ENCODE measurements at regions not wholly inside any gene's neighbourhood (a gene's known extent, or its start where the extent isn't known, plus 50 kb on each side); places are given as distances from the start of the nearest gene placed in this dataset.

- Histone ChIP-seq H3K27me3 (no peaks in the 10 kb centered on the region), H3K4me3 (replicated peaks in 1 of 3) (no peak overlapping the region), H3K9me3 (no peaks in the 10 kb centered on the region), H3K4me1 (no peaks in the 10 kb centered on the region), H3K27ac (no peak overlapping the region), H3K36me3 (no peaks in the 10 kb centered on the region)
- intact Hi-C loops (cut with DNase I): no loop called here
- no peak for DNase-seq
- WGBS, 2 donors: 22 to 28% methylated on average over 1 of the region's 1 CpG
- TF ChIP-seq POLR2A (IDR thresholded peaks at IDR 0.05) (no peak), CTCF (IDR thresholded peaks at IDR 0.05) (no peak)
Measured at GRCh38 chr9:99425923-99426842, 204.1 kb downstream of the SEC61B start.

- intact Hi-C loops (cut with DNase I): no loop called here
- DNase-seq: no peak
Measured at GRCh38 chr9:99427260-99427659, 205.2 kb downstream of the SEC61B start.

GRCh38 chr9:99430301-99430700 is 208.2 kb downstream of the SEC61B start:
- Histone ChIP-seq H3K4me3 (replicated peaks in 1 of 3) (no peak overlapping the region), H3K27me3 (no peaks in the 10 kb centered on the region), H3K4me1 (peaks cover 0 to 8% of the 10 kb centered on the region in 2 donors), H3K27ac (no peak overlapping the region), H3K36me3 (no peaks in the 10 kb centered on the region), H3K9me3 (no peaks in the 10 kb centered on the region)
- TF ChIP-seq POLR2A (IDR thresholded peaks at IDR 0.05) (no peak), CTCF (IDR thresholded peaks at IDR 0.05) (no peak)
- WGBS, 2 donors: 71 to 95% methylated on average over 2 of the region's 2 CpGs
- DNase-seq: no peak
- intact Hi-C loops (cut with DNase I): no loop called here

More at GRCh38 chr9:99427260-99427659, 205.2 kb downstream of the SEC61B start:
- Histone ChIP-seq H3K36me3 (no peaks in the 10 kb centered on the region), H3K27ac (no peak overlapping the region), H3K27me3 (no peaks in the 10 kb centered on the region), H3K4me1 (no peaks in the 10 kb centered on the region), H3K4me3 (replicated peaks in 1 of 3) (no peak overlapping the region), H3K9me3 (no peaks in the 10 kb centered on the region)
- TF ChIP-seq CTCF (IDR thresholded peaks at IDR 0.05) (no peak), POLR2A (IDR thresholded peaks at IDR 0.05) (no peak)

- Histone ChIP-seq H3K4me3 (replicated peaks in 1 of 3) (no peak overlapping the region), H3K9me3 (no peaks in the 10 kb centered on the region), H3K4me1 (peaks cover 0 to 8% of the 10 kb centered on the region in 2 donors), H3K27me3 (no peaks in the 10 kb centered on the region), H3K36me3 (no peaks in the 10 kb centered on the region), H3K27ac (no peak overlapping the region)
- peak; percentile 8 to 14 for DNase-seq
- TF ChIP-seq POLR2A (IDR thresholded peaks at IDR 0.05): no peak
- no peak for TF ChIP-seq CTCF (IDR thresholded peaks at IDR 0.05)
- 42 to 58% methylated on average over 1 of the region's 1 CpG for WGBS, 2 donors
- intact Hi-C loops (cut with DNase I): no loop called here
Measured at GRCh38 chr9:99431103-99431502, 209.0 kb downstream of the SEC61B start.

GRCh38 chr9:99432075-99432474 is 210.0 kb downstream of the SEC61B start:
- intact Hi-C loops (cut with DNase I): no loop called here
- no peak overlapping the region for H3K4me3 ChIP-seq (replicated peaks in 1 of 3)
- TF ChIP-seq CTCF (IDR thresholded peaks at IDR 0.05) (no peak), POLR2A (IDR thresholded peaks at IDR 0.05) (no peak)
- no peak overlapping the region for H3K27ac ChIP-seq
- no peaks in the 10 kb centered on the region for H3K9me3 ChIP-seq
- WGBS, 2 donors: 85 to 97% methylated on average over 4 of the region's 4 CpGs
- H3K36me3 ChIP-seq: no peaks in the 10 kb centered on the region
- H3K27me3 ChIP-seq: no peaks in the 10 kb centered on the region
- DNase-seq: no peak
- peaks cover 0 to 8% of the 10 kb centered on the region in 2 donors for H3K4me1 ChIP-seq

Measured in thyroid gland (tissue), 4 donors.